ENCODE measurements at regions not wholly inside any gene's neighbourhood (a gene's known extent, or its start where the extent isn't known, plus 50 kb on each side); places are given as distances from the start of the nearest gene placed in this dataset.

DNA sequence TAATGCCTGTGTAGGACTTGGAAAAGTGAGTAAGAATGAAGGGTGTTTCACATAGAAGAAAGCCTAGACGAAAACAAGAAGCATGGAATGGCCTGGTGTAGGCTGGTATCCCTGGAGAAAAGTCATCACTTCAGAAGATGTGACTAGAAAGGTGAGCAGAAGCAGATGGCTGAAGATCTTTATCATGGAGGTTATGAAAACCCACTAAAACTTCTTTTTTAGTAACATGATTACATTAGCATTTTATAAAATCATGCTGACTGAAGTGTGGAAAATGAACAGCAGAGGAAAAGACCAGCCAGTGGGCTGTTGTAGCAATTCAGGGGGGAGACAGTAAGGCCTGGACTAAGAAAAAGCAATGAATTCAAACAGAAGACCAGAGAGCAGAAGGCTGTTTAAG lies 114.5 kb upstream of the G2E3 start (continued):
- TF ChIP-seq FOSL2 (IDR thresholded peaks at IDR 0.05; ENCODE audit: borderline replicate concordance, low read depth) (no peak), YY1 (IDR thresholded peaks at IDR 0.05; ENCODE audit: low read depth) (no peak), RFX5 (IDR thresholded peaks at IDR 0.05; ENCODE audit: low read length) (no peak), GABPA (IDR thresholded peaks at IDR 0.05; ENCODE audit: low read depth) (no peak), RCOR1 (IDR thresholded peaks at IDR 0.05; ENCODE audit: low read length) (no peak)

DNA sequence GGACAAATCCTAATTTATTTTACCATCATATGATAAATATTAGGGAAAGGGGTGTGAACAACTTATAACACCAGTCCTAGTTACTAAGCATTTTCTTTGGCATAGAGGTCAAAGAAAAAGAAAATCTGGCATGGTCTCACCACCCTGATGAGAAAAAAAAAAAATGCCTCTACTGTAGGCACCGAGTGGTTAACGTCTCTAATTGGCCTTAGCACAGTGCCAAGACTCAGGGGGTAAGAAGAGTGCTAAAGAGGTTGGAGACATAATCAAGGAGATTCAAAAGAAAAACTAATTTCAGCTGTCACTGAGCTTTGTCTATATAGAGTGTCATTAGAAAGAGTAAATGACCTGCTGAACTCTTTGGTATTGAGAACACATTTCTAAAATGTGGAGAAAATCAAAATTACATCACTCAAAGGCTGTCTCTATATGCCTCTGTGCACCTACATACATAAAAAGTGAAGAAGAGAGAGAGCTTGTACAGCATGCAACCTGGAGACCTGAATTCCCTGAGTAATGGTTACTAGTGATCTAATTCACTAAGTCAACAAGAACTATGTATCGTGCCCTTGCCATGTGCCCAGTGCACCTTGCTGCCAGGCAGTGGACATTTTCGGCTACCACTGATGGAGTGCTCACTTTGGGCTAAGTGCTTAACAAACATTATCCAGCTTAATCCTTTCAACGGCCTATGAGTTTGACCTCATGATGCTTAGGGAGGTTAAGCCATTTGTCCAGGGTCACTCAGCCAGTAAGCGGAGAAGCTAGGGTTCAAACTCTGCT lies 113.8 kb upstream of the G2E3 start:
- CTCF ChIA-PET, result interaction anchor here (1.0 kb wide), 1 partner anchor 70 kb away, joined by 3 read pairs; no protein-coding TSS in a partner anchor
- POLR2A ChIA-PET, result no interaction called here
- 14% methylated on average over 6 of the region's 6 CpGs for WGBS (ENCODE audit: low lambda C conversion rate)

DNA sequence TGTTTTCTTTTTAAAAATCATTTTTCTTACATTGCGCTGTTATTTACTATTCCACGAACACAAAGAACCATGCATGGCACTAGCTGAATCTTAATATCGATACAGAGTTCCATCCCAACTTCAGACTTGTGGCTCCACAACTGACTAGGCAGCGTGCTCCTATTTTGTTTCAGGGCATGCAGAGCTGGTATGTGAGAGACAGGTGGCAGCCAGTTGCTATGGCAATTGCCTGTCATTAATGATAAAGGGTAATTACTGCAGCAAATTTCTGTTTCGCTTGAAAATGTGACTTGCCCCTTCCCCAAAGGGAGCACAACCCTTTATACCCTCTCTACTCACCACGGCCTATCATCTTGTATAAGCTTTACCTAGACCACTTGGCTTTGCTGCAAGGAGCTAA lies 113.1 kb upstream of the G2E3 start:
- POLR2A ChIA-PET, result no interaction called here
- H3K4me3 ChIP-seq (ENCODE audit: low read depth in 2 of 2, low read length in 1 of 2), result no peak overlapping the region
- H3K27me3 ChIP-seq (ENCODE audit: insufficient read depth), result no peaks in the 10 kb centered on the region; the same call in none of the 2 replicates
- no peak for DNase-seq
- no peaks in the 10 kb centered on the region for H3K9me3 ChIP-seq
- H3K4me2 ChIP-seq, result no peak overlapping the region
- no peak overlapping the region for H3K27ac ChIP-seq (ENCODE audit: low read depth in 2 of 2, low read length in 1 of 2)
- H3F3A ChIP-seq (replicated peaks; ENCODE audit: insufficient read depth), result no peaks in the 10 kb centered on the region
- no peak overlapping the region for H2AFZ ChIP-seq (ENCODE audit: low read depth)
- H3K36me3 ChIP-seq (replicated peaks in 1 of 2; ENCODE audit: control insufficient read depth in 1 of 2, insufficient read depth in 2 of 2, low read length in 1 of 2), result no peaks in the 10 kb centered on the region
- H4K20me1 ChIP-seq (ENCODE audit: insufficient read depth), result no peaks in the 10 kb centered on the region
- CTCF ChIA-PET, result interaction anchor here (1.0 kb wide), 1 partner anchor 71 kb away, joined by 3 read pairs; no protein-coding TSS in a partner anchor
- H3K9me2 ChIP-seq, result no peaks in the 10 kb centered on the region
- no peaks in the 10 kb centered on the region for H3K79me2 ChIP-seq (ENCODE audit: insufficient read depth)
- H3K9ac ChIP-seq, result no peak overlapping the region
- TF ChIP-seq, protein P1, sequence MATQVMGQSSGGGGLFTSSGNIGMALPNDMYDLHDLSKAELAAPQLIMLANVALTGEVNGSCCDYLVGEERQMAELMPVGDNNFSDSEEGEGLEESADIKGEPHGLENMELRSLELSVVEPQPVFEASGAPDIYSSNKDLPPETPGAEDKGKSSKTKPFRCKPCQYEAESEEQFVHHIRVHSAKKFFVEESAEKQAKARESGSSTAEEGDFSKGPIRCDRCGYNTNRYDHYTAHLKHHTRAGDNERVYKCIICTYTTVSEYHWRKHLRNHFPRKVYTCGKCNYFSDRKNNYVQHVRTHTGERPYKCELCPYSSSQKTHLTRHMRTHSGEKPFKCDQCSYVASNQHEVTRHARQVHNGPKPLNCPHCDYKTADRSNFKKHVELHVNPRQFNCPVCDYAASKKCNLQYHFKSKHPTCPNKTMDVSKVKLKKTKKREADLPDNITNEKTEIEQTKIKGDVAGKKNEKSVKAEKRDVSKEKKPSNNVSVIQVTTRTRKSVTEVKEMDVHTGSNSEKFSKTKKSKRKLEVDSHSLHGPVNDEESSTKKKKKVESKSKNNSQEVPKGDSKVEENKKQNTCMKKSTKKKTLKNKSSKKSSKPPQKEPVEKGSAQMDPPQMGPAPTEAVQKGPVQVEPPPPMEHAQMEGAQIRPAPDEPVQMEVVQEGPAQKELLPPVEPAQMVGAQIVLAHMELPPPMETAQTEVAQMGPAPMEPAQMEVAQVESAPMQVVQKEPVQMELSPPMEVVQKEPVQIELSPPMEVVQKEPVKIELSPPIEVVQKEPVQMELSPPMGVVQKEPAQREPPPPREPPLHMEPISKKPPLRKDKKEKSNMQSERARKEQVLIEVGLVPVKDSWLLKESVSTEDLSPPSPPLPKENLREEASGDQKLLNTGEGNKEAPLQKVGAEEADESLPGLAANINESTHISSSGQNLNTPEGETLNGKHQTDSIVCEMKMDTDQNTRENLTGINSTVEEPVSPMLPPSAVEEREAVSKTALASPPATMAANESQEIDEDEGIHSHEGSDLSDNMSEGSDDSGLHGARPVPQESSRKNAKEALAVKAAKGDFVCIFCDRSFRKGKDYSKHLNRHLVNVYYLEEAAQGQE (IDR thresholded peaks at IDR 0.05; ENCODE audit: low read depth, low read length), result no peak
- no peaks in the 10 kb centered on the region for H3K4me1 ChIP-seq (ENCODE audit: control insufficient read depth in 1 of 2, insufficient read depth in 2 of 2, low read depth in 1 of 2, low read length in 1 of 2)
- 32% methylated on average over 6 of the region's 6 CpGs for WGBS (ENCODE audit: low lambda C conversion rate)

More for the DNA sequence above, 113.8 kb upstream of the G2E3 start:
- Histone ChIP-seq H3K9me2 (no peaks in the 10 kb centered on the region), H3K79me2 (ENCODE audit: insufficient read depth) (no peaks in the 10 kb centered on the region), H3K36me3 (replicated peaks in 1 of 2; ENCODE audit: control insufficient read depth in 1 of 2, insufficient read depth in 2 of 2, low read length in 1 of 2) (no peaks in the 10 kb centered on the region), H2AFZ (ENCODE audit: low read depth) (no peak overlapping the region), H3K27me3 (ENCODE audit: insufficient read depth) (no peaks in the 10 kb centered on the region; the same call in none of the 2 replicates), H3K27ac (ENCODE audit: low read depth in 2 of 2, low read length in 1 of 2) (no peak overlapping the region), H4K20me1 (ENCODE audit: insufficient read depth) (no peaks in the 10 kb centered on the region), H3K4me1 (ENCODE audit: control insufficient read depth in 1 of 2, insufficient read depth in 2 of 2, low read depth in 1 of 2, low read length in 1 of 2) (no peaks in the 10 kb centered on the region), H3K9me3 (no peaks in the 10 kb centered on the region), H3K4me2 (no peak overlapping the region), H3F3A (replicated peaks; ENCODE audit: insufficient read depth) (no peaks in the 10 kb centered on the region), H3K9ac (no peak overlapping the region), H3K4me3 (ENCODE audit: low read depth in 2 of 2, low read length in 1 of 2) (no peak overlapping the region)
- TF ChIP-seq MEF2A (IDR thresholded peaks at IDR 0.05; ENCODE audit: borderline replicate concordance, low read depth) (no peak), TCF12 (IDR thresholded peaks at IDR 0.05) (no peak), MXI1 (IDR thresholded peaks at IDR 0.05; ENCODE audit: low read depth, low read length) (no peak), TAF1 (IDR thresholded peaks at IDR 0.05; ENCODE audit: borderline replicate concordance, low read depth, low read length) (no peak), FOXJ3 (CRISPR knock-in tag; IDR thresholded peaks at IDR 0.05) (no peak), SMC3 (IDR thresholded peaks at IDR 0.05; ENCODE audit: low read depth, low read length) (no peak), GABPA (IDR thresholded peaks at IDR 0.05; ENCODE audit: low read depth) (no peak), YY1 (IDR thresholded peaks at IDR 0.05; ENCODE audit: low read depth) (no peak), CHD2 (IDR thresholded peaks at IDR 0.05; ENCODE audit: low read length, partially characterized antibody) (no peak), FOSL2 (IDR thresholded peaks at IDR 0.05; ENCODE audit: borderline replicate concordance, low read depth) (no peak), ELF1 (IDR thresholded peaks at IDR 0.05) (no peak)
- TF ChIP-seq, protein P2, sequence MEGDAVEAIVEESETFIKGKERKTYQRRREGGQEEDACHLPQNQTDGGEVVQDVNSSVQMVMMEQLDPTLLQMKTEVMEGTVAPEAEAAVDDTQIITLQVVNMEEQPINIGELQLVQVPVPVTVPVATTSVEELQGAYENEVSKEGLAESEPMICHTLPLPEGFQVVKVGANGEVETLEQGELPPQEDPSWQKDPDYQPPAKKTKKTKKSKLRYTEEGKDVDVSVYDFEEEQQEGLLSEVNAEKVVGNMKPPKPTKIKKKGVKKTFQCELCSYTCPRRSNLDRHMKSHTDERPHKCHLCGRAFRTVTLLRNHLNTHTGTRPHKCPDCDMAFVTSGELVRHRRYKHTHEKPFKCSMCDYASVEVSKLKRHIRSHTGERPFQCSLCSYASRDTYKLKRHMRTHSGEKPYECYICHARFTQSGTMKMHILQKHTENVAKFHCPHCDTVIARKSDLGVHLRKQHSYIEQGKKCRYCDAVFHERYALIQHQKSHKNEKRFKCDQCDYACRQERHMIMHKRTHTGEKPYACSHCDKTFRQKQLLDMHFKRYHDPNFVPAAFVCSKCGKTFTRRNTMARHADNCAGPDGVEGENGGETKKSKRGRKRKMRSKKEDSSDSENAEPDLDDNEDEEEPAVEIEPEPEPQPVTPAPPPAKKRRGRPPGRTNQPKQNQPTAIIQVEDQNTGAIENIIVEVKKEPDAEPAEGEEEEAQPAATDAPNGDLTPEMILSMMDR (IDR thresholded peaks at IDR 0.05), result no peak
- no peak for DNase-seq

Data from SK-N-SH (cell line).